K562 (cell line): ENCODE measurements at regions not wholly inside any gene's neighbourhood (a gene's known extent, or its start where the extent isn't known, plus 50 kb on each side); places are given as distances from the start of the nearest gene placed in this dataset.

ENCODE experiments used
- ATAC-seq: fragments of 200-7000 bp; cut with Tn5 transposase; 3 replicates; pipeline ENCODE4 v1.9.1; 2020; ENCODE audit warnings: moderate library complexity
- BruUV-seq: library from RNA; stranded (reverse); fragments of 400-500 nt; replicated peaks from 2 replicates; lab custom pipeline; 2021; lab: Mats Ljungman, UMichigan
- CTCF ChIA-PET: fragments of 300-600 bp; formaldehyde crosslinking; extraction: SDS; loops from one replicate; lab custom pipeline; 2021; ENCODE audit warnings: low intra/inter-chr PET ratio; lab: Yijun Ruan, JAX
- POLR2A ChIA-PET: fragments of 300-600, 350-650 bp; sonication (Branson Sonifier 250); formaldehyde crosslinking; extraction: SDS; loops from one replicate; lab custom pipeline; 2021; ENCODE audit warnings: antibody characterized with exemption, inconsistent platforms; lab: Yijun Ruan, JAX
- DNase-seq, 4 experiments: peaks; one replicate each; pipeline versions ENCODE4 v3.0.0 to v3.0.0-alpha.2; 2011 to 2018; ENCODE audit warnings: low spot score in 3 of 4, mixed read lengths in 3 of 4; ENCODE audit errors: extremely low read depth in 1 of 4
- FAIRE-seq: peaks from 2 replicates; lab custom pipeline; 2011; peaks lifted over from hg19 to GRCh38; lab: Jason Lieb, UNC
- H2AFZ ChIP-seq: 2 replicates; pipeline ENCODE4 v1.6.0; 2011; ENCODE audit warnings: low read depth, low read length, control low read depth, inconsistent platforms
- H3K27ac ChIP-seq: fragments of 200-600 bp; 3 replicates; pipeline ENCODE4 v1.8.0; 2011; ENCODE audit warnings: low read depth, mild to moderate bottlenecking, control low read depth, inconsistent platforms, low read length, moderate library complexity, mixed read lengths; ENCODE audit errors: extremely low read depth
- H3K27me3 ChIP-seq, 2 experiments: fragments of 300-600 bp in 1 of 2; 2 replicates in 1 of 2; 3 replicates in 1 of 2; pipeline versions ENCODE4 v1.6.0 to v1.8.0; 2011; ENCODE audit warnings: inconsistent platforms in 2 of 2, low read length in 2 of 2, mild to moderate bottlenecking in 1 of 2, mixed read lengths in 1 of 2, moderate library complexity in 1 of 2; ENCODE audit not compliant: control insufficient read depth in 2 of 2, insufficient read depth in 2 of 2
- H3K36me3 ChIP-seq: fragments of 300-600 bp; 3 replicates; pipeline ENCODE4 v1.8.0; 2011; ENCODE audit warnings: mild to moderate bottlenecking, low read length, inconsistent platforms; ENCODE audit not compliant: control insufficient read depth, insufficient read depth
- H3K4me1 ChIP-seq, 2 experiments: fragments of 200-600 bp in 1 of 2; replicated peaks in 1 of 2; 2 replicates in 1 of 2; 3 replicates in 1 of 2; pipeline versions ENCODE4 v1.5.1 to v1.8.0; 2011; ENCODE audit warnings: inconsistent platforms in 2 of 2, low read length in 2 of 2, mild to moderate bottlenecking in 1 of 2, mixed read lengths in 1 of 2, moderate library complexity in 1 of 2; ENCODE audit not compliant: control insufficient read depth in 2 of 2, insufficient read depth in 2 of 2
- H3K4me2 ChIP-seq: 2 replicates; pipeline ENCODE4 v1.6.1; 2011; ENCODE audit warnings: low read length, control low read depth, inconsistent platforms, mixed read lengths; ENCODE audit not compliant: insufficient read depth
- H3K4me3 ChIP-seq: fragments of 200-600 bp; sonication (generic), shearing (Covaris generic); 2 replicates; pipeline ENCODE4 v1.5.1; 2016; ENCODE audit warnings: control low read depth, inconsistent platforms
- H3K79me2 ChIP-seq: fragments of 200-600 bp; 3 replicates; pipeline ENCODE4 v1.8.0; 2011; ENCODE audit warnings: low read length, inconsistent platforms; ENCODE audit not compliant: control insufficient read depth, insufficient read depth
- H3K9ac ChIP-seq, 2 experiments: 2 replicates each; pipeline versions ENCODE4 v1.6.0 to v1.6.1; 2011; ENCODE audit warnings: low read depth in 2 of 2, low read length in 2 of 2, control low read depth in 1 of 2, inconsistent platforms in 1 of 2, mild to moderate bottlenecking in 1 of 2, mixed read lengths in 1 of 2; ENCODE audit not compliant: insufficient read depth in 1 of 2
- H3K9me1 ChIP-seq: one replicate; pipeline ENCODE4 v1.6.0; 2011; ENCODE audit warnings: inconsistent platforms, mild to moderate bottlenecking, low read length, moderate library complexity; ENCODE audit not compliant: control insufficient read depth, insufficient read depth
- H3K9me3 ChIP-seq: replicated peaks from 2 replicates; pipeline ENCODE4 v1.5.1; 2011; ENCODE audit warnings: low read depth, low read length, inconsistent platforms; ENCODE audit not compliant: control insufficient read depth, insufficient read depth
- H4K20me1 ChIP-seq: replicated peaks from 2 replicates; pipeline ENCODE4 v1.6.1; 2011; ENCODE audit warnings: low read length, inconsistent platforms, mixed read lengths; ENCODE audit not compliant: control insufficient read depth, insufficient read depth
- ZBTB2 ChIP-seq: fragments of 450-650 bp; IDR thresholded peaks from 2 replicates; pipeline ENCODE4 v1.6.1; 2016; ENCODE audit warnings: antibody characterized with exemption
- ZKSCAN3 ChIP-seq: fragments of 250-450 bp; sonication (Bioruptor Pico); IDR thresholded peaks from 2 replicates; pipeline ENCODE4 v1.4.0; 2020
- ZNF274 ChIP-seq: IDR thresholded peaks from 2 replicates; pipeline ENCODE4 v1.6.1; 2011; ENCODE audit warnings: low read depth, mild to moderate bottlenecking, low read length, moderate library complexity, borderline replicate concordance
- WGBS: fragments of 100-300 bp; shearing (Covaris generic); methylation state at CpG from one replicate; pipeline ENCODE4 v1.1.6; 2016; ENCODE audit warnings: low coverage, mixed read lengths; ENCODE audit not compliant: insufficient coverage; ENCODE audit errors: missing lambda C conversion rate; 5-methylcytosine and 5-hydroxymethylcytosine counted together
- in situ Hi-C: fragments of 300-500 bp; cut with MboI; formaldehyde crosslinking; loops from 4 replicates; pipeline ENCODE4 v1.15.0; 2018; ENCODE audit warnings: inconsistent platforms, mixed read lengths
- intact Hi-C: fragments of 100-400 bp; cut with micrococcal nuclease; formaldehyde crosslinking; loops from 2 replicates; pipeline ENCODE4 v1.14.2; 2022
- TF ChIP-seq, protein P1 (sequence below), 2 experiments: IDR thresholded peaks; 2 replicates each; pipeline ENCODE4 v1.6.1; 2012; ENCODE audit warnings: improper control_type of control experiment in 2 of 2, low read depth in 2 of 2, low read length in 2 of 2, borderline replicate concordance in 1 of 2

DNA sequence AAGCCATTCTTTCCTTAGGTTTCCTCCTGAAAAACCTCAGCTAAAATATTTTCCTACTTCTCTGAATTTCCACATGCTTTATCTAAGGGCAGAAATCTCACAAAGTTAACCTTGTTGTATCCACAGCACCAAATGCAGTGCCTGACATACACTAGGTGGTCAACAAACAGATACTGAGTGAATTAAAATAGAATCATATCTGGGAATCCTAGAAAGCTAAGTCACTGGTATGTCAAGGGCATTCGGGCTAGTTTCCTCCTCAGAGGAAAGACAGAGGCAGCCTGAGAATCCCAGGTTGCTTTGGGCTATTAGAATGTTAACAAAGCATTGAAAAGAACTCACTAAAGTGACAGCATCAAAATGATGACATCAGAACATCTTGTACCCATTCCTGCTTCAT lies 132.7 kb upstream of the F13A1 start (continued):
- TF ChIP-seq, protein P1, sequence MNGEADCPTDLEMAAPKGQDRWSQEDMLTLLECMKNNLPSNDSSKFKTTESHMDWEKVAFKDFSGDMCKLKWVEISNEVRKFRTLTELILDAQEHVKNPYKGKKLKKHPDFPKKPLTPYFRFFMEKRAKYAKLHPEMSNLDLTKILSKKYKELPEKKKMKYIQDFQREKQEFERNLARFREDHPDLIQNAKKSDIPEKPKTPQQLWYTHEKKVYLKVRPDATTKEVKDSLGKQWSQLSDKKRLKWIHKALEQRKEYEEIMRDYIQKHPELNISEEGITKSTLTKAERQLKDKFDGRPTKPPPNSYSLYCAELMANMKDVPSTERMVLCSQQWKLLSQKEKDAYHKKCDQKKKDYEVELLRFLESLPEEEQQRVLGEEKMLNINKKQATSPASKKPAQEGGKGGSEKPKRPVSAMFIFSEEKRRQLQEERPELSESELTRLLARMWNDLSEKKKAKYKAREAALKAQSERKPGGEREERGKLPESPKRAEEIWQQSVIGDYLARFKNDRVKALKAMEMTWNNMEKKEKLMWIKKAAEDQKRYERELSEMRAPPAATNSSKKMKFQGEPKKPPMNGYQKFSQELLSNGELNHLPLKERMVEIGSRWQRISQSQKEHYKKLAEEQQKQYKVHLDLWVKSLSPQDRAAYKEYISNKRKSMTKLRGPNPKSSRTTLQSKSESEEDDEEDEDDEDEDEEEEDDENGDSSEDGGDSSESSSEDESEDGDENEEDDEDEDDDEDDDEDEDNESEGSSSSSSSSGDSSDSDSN (IDR thresholded peaks at IDR 0.05; ENCODE audit: borderline replicate concordance in 1 of 2, low read depth in 2 of 2, low read length in 2 of 2) = no peak
- TF ChIP-seq ZNF274 = no peak
- TF ChIP-seq ZKSCAN3 (CRISPR knock-in tag) = no peak

GRCh38 chr6:6455272-6455671 lies 133.2 kb upstream of the LY86 start:
- no peak for ATAC-seq
- POLR2A ChIA-PET = no interaction called here
- no peak for TF ChIP-seq ZBTB2
- intact Hi-C loops (no loop called here), in situ Hi-C loops (no loop called here)
- H3K9ac ChIP-seq = no peak overlapping the region
- H3K9me3 ChIP-seq = no peaks in the 10 kb centered on the region
- no peak overlapping the region for H2AFZ ChIP-seq
- no peak for FAIRE-seq
- no peak overlapping the region for H3K27ac ChIP-seq
- no peak overlapping the region for H3K4me3 ChIP-seq
- H3K36me3 ChIP-seq = no peaks in the 10 kb centered on the region
- WGBS = 4% methylated on average over 2 of the region's 2 CpGs
- no peaks in the 10 kb centered on the region for H3K4me1 ChIP-seq
- H3K4me2 ChIP-seq = no peak overlapping the region
- no peaks in the 10 kb centered on the region for H3K79me2 ChIP-seq
- CTCF ChIA-PET = no interaction called here
- H4K20me1 ChIP-seq = no peaks in the 10 kb centered on the region
- DNase-seq = no peak
- H3K9me1 ChIP-seq = no peaks in the 10 kb centered on the region
- no TSS peak for BruUV-seq
- no peaks in the 10 kb centered on the region for H3K27me3 ChIP-seq
